Ecto neural progenitor cell (in vitro differentiated cells): ENCODE measurements at regions not wholly inside any gene's neighbourhood (a gene's known extent, or its start where the extent isn't known, plus 50 kb on each side); places are given as distances from the start of the nearest gene placed in this dataset.
"Not testable (repeated sequence)": the region's sequence is repeated elsewhere in the genome, so short reads cannot be mapped to it uniquely, and the experiment has no call there.

ENCODE experiments used
- DNase-seq: peaks from one replicate; pipeline ENCODE4 v3.0.0-alpha.2; 2018; ENCODE audit warnings: low spot score

DNA sequence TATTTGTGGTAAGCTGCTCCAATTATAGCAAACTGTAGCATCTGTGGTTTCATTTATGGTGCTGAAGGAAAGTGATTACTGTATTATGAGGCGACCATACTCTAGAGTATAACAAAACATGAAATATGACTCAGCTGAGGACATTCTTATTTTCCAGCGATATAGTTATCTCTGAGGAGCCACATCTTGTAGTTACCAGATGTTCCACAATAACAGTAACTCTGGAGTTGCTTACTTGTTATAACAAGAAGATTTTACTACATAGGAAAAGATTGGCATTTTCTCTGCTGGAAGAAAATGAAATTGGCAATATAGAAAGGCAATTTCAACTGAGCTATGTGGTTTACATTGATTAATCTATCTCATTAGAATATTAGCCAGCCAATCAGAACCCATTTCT is 1634.2 kb downstream of the PCDH9 start:
- no peak for DNase-seq

DNA sequence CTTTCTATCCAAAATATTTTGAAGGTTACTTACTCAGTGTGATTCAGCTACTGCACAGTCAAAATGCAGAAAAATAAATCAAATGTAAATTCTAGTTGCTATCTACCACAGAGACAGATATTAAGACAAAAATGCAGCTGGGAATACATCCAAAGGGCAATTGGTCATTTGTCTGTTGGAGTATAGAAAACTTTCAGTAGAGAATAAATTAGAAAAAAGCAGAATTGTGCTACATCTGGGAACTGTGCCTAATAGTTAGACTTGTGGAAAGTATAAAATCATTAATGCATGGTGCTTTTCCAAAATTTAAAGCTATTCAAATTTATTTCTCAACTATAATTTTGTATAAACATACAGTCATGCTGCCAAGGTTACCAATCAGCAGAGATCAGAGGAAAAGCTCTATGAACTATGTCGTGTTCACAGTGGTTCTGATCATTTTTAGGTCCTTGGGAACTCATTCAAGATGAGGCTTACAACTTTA is 1635.8 kb downstream of the PCDH9 start:
- DNase-seq: no peak

DNA sequence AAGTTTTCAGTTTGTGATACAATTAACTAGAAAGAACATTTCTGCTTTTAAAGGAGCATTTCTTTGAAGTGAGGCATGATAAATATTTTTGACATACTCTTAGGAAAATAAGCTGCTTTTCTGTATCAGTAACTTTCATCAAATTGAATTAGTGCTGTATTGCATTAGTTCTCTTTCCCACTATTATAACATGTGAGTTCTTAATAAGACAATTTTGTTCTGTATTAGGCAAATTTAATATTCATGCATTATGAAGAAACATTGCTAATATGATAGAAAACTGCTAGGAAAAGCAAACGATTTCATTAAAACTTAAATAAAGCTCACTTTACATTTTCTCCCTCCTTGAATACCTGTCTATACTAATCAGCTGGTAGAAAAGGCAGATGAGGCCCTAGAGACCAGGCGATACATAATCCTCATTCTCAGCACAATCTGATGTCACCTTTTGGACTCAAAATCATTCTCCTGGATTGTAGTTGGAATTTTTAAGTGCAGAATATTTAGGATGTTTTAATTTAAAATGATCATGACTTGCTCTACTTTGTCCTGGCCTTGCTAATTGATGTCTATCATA is 1636.8 kb downstream of the PCDH9 start:
- DNase-seq: no peak

DNA sequence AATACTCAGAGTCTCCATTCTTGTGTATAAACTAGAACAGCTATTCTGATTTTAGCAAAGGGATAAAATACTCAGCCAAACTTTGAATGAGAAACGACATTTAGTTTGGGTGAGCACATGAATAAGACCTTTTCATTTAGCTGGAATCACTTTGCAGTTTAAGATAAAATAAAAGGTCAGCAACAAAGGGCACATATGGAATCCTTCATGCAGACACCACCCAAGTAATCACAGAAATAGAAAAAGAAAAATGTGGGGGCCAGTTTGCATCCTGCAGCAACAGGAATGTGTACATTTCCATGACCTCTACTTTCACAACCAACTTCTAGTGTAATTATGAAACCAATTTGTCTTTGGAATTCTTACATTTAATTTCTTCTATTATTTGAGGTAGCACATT is 1637.4 kb downstream of the PCDH9 start:
- no peak for DNase-seq

DNA sequence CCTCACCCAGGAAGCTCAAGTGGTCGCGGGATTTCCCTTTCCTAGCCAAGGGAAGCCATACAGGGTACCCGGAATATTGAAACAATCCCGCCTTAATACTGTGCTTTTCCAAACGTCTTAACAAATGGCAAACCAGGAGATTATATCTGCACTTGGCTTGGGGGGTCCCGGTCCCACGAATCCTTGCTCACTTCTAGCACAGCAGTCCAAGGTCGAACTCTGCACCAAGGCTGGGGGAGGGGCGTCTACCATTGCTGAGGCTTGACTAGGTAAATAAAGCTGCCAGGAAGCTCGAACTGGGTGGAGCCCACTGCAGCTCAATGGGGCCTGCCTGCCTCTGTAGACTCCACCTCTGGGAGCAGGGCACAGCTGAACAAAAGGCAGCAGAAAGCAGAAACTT is 1644.8 kb downstream of the PCDH9 start:
- no peak for DNase-seq

DNA sequence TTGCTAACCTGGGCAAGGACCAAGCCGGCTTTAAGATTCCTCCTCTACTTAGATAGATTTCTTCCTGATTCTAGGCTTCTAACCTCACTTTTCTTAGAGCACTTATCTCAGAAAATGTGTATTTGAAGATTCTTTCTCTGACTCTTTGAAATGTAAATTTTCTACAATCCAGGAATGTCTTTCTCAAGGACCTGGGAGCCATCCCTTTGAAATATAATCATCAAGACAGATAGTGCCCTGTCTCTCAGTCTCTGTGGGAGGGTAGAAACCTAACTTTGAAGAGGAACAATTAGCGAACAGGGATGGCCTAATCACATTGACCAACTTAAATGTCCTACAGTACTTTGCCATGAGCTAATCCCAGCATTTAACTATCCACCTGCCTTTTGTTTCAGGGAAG is 1646.0 kb downstream of the PCDH9 start:
- no peak for DNase-seq

DNA sequence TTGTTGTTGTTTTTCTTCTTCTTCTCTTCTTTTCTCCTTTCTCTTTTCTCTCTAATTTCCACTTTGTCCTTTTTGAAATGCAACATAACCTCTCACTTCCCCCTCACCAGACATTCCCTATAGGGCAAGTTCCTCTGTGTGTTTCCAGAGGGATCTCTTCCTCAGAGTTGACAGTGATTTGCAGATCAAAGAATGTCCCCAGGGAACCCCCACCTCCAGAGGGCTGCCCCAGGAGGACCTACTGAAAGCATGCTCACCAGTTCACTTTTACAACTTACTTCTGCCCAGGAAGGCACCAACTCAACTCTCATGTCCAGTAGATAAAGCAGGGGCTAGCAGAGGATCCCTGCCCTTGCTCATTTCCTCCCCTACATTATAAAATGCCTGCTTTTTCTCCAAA is 1648.0 kb downstream of the PCDH9 start:
- no peak for DNase-seq

DNA sequence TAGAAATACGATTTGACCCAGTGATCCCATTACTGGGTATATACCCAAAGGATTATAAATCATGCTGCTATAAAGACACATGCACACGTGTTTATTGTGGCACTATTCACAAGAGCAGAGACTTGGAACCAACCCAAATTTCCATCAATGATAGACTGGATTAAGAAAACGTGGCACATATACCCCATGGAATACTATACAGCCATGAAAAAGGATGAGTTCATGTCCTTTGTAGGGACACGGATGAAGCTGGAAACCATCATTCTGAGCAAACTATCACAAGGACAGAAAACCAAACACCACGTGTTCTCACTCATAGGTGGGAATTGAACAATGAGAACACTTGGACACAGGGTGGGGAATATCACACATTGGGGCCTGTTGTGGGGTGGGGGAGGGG is 1665.6 kb downstream of the PCDH9 start:
- not testable (repeated sequence) for DNase-seq

DNA sequence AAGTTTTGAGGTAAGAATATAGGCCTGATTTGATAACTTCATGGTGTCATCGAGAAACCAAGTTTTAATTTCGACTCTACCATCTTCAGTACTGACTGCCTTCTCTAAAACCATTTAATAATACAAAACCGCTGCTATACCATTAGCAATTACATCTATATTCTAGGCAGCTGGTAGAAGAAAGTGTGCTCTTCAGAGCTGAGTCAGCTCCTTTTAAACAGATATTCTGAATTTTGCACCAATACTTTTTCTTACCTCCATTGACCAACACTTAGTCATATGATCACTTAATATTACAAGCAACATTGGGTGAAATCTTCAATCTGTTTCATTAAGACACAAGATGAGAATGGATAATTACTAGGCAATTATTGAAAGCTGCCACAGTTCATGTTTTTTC is 1667.8 kb downstream of the PCDH9 start:
- DNase-seq: no peak

DNA sequence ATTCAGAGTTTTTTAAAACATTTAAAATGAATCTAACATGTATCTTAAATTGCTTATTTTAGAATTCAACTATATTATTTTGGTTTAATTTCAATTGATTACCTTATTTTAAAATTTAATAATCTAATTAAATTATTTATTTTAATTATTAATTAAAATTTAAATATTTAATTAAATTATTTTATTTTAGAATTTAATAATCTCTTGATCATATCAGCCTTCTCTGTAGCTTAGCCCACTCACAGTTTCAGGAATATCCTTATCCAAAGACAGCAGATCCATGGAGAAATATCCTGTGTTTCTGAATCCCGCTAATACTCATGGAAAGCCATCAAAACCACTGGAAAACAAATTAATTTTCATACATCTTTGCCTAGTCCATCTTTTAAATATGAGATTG is 1669.2 kb downstream of the PCDH9 start:
- no peak for DNase-seq

DNA sequence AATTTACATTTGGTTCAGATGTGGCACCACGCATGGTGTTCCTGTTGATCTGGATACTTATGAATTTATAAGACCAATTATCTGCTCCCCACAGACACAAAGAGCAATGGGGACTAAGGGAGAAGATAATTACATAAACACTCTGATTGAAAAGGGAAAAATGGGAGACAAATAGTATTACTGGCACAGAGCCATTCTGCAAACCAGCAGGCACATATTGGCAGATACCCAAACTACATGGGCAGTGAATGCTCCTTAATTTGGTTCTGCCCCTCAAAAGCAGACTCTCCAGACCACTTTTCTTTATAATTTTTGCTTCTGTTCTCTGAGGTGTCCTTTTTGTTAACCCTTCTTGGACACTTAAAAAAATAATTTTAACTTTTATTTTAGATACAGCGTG is 1674.2 kb downstream of the PCDH9 start:
- no peak for DNase-seq

DNA sequence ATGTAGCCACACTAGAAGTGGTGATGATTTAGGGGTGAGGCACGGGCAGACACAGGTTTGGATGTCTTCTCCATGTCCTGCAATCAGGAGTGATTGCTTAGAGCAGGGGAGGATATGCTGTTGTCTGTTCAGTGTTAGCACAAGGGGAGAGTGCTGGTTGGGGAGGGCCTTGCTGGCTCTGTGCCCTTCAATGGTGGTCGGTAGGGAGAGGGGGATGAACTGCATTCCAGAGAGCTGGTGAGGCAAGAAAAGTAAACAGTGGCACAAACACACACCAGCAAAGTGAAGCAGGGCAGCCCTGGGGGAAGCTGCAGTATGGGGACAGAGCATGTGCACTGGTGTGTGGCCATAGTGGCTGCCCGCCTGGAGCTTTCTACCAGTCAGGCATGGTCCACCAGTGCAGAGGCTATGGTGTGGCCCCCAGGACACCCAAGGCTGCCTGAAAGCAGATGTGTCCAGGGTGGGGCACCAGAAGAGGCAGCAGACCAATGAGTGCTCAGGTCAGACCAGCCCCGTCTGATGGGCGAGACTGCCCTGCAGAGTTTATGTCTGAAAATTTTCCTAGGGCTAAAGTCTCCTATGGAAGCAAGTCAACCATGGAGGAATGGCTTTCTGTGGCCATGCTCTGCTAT is 1676.9 kb downstream of the PCDH9 start:
- DNase-seq: no peak

DNA sequence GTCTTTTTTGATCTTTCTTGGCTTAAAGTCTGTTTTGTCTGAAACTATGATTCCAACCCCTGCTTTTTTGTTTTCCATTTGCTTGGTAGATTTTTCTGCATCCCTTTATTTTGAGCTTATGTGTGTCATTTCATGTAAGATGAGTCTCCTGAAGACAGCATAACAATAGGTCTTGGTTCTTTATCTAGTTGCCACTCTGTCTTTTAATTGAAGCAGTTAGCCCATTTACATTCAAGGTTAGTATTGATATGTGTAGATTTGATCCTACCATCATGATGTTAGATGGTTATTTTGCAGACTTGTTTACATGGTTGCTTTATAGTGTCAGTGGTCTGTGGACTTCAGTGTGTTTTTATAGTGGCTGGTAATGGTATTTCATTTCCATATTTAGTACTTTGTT is 1678.9 kb downstream of the PCDH9 start:
- no peak for DNase-seq

DNA sequence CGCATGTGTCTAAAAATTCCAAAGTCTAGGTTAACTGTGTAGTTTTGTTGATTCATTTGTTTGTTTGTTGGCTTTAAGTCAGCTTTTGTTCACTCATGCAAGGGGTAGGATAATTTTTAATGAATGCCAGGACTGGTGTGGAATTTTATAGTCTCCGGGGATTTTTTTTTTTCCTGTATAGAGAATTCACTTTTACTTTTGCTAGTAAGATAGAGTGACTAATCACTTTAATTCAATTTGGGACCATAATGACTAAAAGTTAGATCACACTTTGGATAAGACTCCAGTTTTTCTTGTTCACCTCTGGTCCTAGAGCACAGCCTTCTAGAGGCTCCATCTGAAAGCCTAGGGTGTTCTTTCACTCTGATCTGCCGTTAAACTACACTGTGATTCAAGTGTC is 1690.0 kb downstream of the PCDH9 start:
- DNase-seq: no peak

DNA sequence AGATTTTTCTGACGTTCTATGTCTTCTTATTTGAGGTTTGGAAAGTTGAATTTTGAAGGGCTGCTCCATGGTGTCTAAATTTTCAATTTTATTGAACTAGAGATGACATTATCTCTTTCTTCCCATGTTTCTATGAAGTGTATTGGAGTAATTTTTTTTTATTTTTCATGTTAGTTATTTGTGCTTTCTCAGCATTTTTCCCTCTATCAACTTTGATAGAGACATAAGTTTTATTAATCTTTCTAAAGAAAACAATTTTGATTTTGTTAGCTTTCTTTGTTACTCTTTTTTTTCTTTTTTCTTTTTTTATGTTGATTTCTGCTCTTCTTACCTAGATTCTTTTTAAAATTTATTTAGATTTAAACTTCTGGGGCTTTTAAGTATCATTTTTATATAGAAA is 1694.8 kb downstream of the PCDH9 start:
- DNase-seq: no peak

DNA sequence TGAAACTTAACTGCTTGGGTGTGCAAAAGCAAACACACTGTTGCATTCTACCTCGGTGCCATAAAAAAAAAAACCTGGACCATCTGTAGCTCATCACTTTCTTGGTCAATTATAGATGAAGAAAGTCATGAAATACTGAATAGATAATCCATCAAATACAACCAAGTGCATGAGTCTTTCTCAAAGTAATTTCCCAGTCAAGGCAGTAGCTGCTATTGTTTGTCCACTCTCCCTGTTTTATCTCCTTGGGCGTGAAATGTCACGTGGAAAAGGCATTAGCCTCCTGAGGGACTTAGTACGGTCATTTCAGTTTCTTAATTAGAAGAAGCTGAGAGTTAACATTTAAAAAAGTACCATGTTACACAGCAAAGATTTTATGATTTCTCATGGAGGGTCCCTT is 1697.9 kb downstream of the PCDH9 start:
- no peak for DNase-seq

DNA sequence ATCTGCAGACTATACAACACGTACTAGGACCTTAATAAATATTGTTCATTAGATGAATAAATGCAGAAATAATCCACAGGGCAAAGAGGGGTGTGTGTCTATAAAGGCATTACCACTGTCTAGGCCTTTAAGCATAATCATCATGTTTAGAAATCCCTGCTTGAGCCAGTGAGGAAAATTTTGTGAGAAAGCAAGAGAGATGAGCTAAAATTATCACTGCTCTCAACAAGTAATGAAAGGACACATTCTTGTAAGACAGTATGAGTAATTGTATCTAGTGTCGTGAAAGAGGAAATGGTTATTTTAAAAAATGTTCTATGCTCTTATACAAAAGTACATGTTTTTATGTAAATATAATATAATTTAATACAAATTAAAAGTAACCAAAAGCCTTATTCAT is 1699.4 kb downstream of the PCDH9 start:
- DNase-seq: no peak

DNA sequence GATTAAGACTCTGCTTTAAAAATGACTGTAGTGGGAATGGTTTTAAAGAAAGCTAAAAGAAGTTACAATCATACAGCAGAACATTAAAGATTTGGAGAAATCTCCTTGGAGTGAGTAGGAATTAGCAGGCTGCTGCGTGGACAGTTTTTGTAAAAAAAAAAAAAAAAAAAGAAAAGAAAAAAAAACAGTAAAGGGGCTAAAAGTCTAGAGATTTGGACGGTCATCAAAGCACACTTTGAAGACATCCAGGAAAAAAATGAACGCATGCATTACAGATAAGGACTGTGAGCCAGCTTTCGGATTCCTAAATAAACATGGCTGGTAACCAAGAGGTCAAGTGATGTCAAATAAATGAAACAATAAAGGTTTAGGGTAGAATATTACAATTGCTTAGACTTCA is 1700.6 kb downstream of the PCDH9 start:
- no peak for DNase-seq

DNA sequence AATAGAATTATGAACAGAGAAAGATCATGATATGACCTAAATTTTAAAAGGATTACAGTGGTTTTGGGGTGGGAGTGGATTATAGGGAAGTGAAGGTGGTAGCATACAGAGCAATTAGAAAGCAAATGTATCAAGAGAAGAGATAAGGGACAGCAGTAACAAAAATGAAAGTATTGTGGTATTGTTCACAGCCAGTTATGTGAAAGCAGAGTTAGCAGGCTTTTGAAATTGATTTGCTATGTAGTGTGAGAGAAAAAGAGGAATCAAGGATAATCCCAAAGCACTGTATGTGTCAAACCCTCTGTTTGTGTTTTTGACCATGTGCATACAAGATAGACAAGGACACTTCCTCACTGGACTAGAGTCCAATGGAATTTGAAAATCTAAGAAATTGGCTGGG is 1721.4 kb downstream of the PCDH9 start:
- DNase-seq: no peak

DNA sequence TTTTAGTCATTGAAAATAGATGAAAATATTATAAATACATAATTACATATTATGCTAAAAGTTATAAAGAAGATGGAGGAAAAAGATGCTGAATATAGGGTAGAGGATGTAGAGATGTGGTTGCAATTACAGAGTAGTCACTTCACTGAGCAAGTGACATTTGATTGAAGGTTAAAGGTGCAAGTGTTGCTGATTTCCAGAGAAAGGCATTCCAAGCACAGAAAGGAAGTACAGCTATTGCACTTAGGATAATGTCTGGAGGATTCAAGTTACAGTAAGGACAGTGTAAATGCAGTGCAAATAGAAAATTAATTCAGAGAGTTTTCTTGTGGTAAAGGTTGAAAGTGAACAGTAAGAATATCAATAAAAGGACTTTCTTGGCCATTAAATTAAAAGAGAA is 1721.8 kb downstream of the PCDH9 start:
- no peak for DNase-seq

DNA sequence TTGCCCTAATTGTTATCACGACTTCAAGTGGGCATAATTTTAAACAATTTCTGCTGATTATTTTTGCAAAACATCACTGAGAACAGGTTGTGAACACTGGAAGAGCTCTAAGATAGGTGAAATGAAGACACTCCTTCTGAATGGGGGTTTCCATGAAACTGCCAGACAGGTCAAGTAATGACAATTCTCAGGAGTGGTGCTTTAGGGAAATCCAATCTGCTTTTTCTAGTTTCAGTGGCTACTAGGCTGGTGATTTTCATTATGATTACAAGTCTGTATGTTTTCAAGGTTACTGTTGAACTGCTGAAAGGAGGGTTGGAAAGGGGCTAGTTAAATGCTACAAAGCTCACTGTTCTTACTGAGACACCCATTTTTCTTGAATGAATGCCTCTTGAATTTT is 1724.2 kb downstream of the PCDH9 start:
- no peak for DNase-seq

DNA sequence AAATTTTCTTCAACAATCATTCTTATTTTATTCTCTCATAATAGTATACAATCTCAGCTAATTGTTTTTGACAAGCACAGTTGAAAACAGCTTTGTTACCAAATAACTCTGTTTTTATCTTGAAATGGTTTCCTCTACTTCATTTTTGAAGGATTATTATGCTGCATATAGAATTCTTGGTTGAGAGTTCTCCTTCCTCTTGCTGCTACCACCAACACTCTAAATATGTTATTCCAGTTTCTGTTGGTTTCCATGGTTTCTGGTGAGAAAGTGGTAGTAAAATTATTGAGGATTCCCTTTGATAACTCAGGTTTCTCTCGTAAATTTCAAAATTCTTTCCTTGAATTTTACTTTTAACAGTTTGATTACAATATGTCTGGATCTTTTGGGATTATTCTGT is 1725.9 kb downstream of the PCDH9 start:
- no peak for DNase-seq

DNA sequence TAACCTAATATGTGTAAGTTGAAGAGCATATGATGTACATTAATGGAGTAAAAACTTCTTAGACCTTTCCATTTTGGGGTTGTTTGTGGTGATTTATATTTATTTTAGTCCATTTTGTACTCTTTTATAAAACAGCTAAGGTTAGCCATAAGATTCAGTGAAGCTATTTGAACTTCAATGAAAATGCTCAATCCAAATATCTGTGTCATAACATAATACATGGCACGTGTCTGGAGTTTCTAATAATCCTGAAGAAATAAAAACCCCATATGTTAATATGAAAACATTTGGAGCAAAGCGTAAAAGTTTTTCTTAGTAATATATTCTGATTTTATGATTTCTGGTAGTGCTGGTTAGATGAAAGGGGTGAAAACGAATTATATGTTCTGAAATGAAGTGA is 1729.7 kb downstream of the PCDH9 start:
- no peak for DNase-seq

DNA sequence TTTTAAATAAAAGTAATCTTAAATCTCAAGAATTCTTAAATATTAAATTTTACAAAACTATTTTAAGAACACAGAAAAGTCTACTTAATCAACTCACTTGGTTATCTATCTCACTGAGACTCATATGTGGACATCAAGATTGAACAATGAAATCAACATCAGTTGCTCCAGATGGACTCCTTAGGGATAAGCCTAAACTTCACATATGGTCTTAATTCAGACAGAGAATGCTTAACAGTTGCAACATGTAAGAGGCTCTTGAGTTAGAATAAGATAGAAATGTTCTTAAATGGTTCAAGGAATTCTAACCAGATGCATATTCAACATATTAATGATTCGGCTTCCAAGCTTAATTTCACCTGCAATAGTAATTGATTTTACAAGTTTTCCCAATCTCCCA is 1730.9 kb downstream of the PCDH9 start:
- no peak for DNase-seq
